GM12874 (cell line): ENCODE measurements at regions not wholly inside any gene's neighbourhood (a gene's known extent, or its start where the extent isn't known, plus 50 kb on each side); places are given as distances from the start of the nearest gene placed in this dataset.

ENCODE experiments used
- CTCF ChIP-seq: IDR thresholded peaks from 2 replicates; pipeline ENCODE4 v1.5.1; 2011; ENCODE audit warnings: low read depth, mild to moderate bottlenecking, control low read depth, low read length, moderate library complexity; ENCODE audit not compliant: insufficient read depth

DNA sequence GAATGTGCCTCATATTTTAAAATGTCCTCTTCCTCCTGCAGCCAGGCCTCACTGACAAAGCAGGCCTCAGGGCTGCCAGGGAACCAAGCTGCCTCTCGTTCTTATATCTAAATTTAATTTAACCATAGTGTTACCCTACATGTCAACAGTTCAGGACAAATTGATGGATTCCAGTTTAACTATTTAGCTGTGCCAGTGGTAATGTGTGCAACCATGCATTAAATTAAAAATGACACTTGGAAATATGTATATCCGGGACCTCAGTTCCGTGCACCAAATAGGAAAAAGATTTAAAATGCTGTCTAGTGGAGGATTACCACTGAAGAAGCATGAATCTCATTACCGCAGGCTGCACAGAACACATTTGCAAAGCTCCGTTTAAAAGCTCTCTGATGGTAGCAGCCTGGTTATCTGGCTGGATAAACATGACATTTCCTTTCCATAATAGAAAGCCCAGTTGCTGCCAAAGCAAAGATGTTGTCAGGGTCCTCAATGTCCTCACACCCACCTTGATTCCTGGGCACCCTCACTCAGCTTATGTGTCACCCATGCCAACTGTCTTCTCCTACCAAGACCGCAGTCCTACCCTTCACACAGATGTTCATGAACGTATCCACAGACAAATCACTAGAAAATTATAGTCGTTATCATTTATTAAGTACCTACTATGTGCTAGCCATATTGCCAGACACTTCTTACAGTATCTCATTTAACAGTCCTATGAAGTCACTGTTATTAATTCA, 73.3 kb upstream of the FRMD4A start:
- TF ChIP-seq CTCF = no peak

DNA sequence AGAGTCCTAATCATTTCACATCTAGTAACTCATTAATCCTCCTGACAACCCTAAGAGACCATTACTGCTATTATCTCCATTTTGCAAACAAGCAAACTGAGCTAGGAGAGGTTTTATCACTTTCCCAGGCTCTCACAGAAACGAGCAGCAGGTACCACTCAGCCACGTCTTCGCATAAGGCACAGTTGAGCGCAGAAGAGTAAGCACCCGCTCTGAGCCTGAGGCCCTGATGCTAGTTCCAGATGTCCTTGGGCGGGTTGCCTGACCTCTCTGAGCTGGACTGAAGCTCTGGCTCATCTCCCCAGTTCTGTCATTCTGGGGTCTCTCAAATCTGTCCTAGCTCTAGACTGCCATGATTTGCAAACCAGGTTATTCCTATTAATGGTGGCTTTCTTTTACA, 72.6 kb upstream of the FRMD4A start:
- no peak for TF ChIP-seq CTCF

DNA sequence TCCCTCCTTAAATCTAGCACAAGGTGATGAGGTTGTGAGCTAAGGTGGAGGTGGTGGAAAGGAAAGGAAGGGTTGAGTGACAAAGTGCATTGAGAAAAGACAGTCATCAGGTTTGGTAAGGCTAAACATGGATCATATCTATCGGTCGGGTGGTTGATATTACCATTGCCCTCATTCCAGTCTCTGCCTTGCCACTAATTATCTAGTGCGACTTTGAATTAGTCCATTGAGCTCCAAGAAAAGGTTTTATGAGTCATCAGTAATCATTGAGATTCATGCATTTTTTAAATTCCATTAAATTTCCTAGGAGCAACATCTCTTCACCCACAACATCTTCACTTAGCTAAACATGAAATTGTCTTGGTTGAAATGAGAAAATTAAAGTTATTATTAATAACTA, 68.9 kb upstream of the FRMD4A start:
- TF ChIP-seq CTCF = no peak

- TF ChIP-seq CTCF = no peak
Measured at GRCh38 chr10:14397066-14397465, 66.3 kb upstream of the FRMD4A start.

- peak; percentile 52; the same call in 1 of the 2 replicates for TF ChIP-seq CTCF
Measured at GRCh38 chr10:14396411-14397048, 65.8 kb upstream of the FRMD4A start.

DNA sequence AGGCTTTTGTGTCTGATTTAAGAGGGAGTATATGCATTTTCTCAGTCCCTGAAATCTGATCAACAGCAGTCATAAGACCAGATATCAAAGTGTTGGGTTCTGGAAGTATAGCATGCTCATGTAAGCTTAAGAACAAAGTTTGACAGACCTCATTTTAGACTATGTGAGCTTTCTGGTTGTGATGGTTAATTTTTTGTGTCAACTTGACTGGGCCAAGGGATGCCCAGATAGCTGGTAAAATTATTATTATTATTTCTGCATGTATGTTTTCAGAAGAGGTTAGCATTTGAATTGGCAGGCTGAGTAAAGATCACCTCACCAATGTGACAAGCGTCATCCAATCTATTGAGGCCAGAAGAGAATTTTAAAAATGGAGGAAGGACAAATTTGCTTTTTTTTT, 63.5 kb upstream of the FRMD4A start:
- no peak for TF ChIP-seq CTCF

- TF ChIP-seq CTCF = no peak
Measured at GRCh38 chr10:14391342-14391741, 60.6 kb upstream of the FRMD4A start.
